Skeletal muscle satellite cell (primary cell): ENCODE measurements at regions not wholly inside any gene's neighbourhood (a gene's known extent, or its start where the extent isn't known, plus 50 kb on each side); places are given as distances from the start of the nearest gene placed in this dataset.

Experiments
- H3K27me3 ChIP-seq: 2 replicates; pipeline ENCODE4 v1.7.0; 2013; ENCODE audit warnings: low read length; ENCODE audit not compliant: control insufficient read depth, insufficient read depth
- H3K36me3 ChIP-seq: 2 replicates; pipeline ENCODE4 v1.7.0; 2013; ENCODE audit warnings: mild to moderate bottlenecking, control low read depth, low read length; ENCODE audit not compliant: insufficient read depth
- H3K4me1 ChIP-seq: 2 replicates; pipeline ENCODE4 v1.7.0; 2013; ENCODE audit warnings: low read length; ENCODE audit not compliant: control insufficient read depth, insufficient read depth
- H3K4me2 ChIP-seq: 2 replicates; pipeline ENCODE4 v1.7.0; 2013; ENCODE audit warnings: mild to moderate bottlenecking, low read length
- H3K4me3 ChIP-seq: 2 replicates; pipeline ENCODE4 v1.7.0; 2013; ENCODE audit warnings: low read length
- H3K9ac ChIP-seq: 2 replicates; pipeline ENCODE4 v1.7.0; 2013; ENCODE audit warnings: mild to moderate bottlenecking, low read depth, low read length, moderate library complexity
- H3K9me3 ChIP-seq: replicated peaks from 2 replicates; pipeline ENCODE4 v1.7.0; 2013; ENCODE audit warnings: mild to moderate bottlenecking, control low read depth, low read length

DNA sequence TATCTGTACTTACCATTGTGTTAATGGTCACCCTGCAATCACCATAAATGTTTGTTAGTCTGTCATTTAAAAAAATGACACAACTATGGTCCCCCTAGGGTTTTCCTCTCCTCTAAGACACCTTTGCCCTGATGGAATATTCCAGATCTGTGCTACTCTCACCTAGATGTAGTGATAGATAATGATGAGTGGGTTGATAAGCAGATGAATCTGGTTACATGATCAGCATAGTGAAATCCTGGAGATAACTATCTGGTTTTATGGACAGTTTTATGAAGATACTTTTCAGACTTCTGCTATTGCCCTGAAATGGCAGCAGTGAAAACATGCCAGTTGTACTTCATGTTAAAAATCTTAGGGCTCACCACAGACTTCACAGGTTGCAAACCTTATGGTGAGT, 152.4 kb downstream of the GATA3 start:
- Histone ChIP-seq H3K4me2 (no peak overlapping the region), H3K36me3 (no peaks in the 10 kb centered on the region), H3K4me1 (no peaks in the 10 kb centered on the region), H3K9me3 (no peaks in the 10 kb centered on the region), H3K9ac (no peak overlapping the region), H3K4me3 (no peak overlapping the region), H3K27me3 (no peaks in the 10 kb centered on the region)

DNA sequence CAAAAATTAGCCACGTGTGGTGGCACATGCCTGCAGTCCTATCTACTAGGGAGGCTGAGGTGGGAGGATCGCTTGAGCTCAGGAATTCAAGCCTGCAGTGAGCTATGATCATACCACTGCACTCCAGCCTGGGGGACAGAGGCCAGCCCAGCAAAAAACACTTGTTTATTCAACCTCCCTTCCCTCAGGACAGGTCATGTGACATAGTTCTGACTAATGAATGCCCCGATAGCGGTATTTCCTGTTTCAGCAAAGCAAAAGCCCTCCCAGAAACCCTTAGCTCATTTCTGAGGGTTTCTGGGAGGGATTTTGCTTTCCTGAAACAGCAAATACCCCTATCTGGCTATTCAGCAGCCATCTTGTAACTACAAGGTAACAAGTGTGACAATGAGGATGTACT, 157.1 kb downstream of the GATA3 start:
- H3K9me3 ChIP-seq: no peaks in the 10 kb centered on the region
- H3K4me1 ChIP-seq: no peaks in the 10 kb centered on the region
- no peaks in the 10 kb centered on the region for H3K36me3 ChIP-seq
- no peak overlapping the region for H3K4me2 ChIP-seq
- no peak overlapping the region for H3K4me3 ChIP-seq
- H3K9ac ChIP-seq: no peak overlapping the region
- no peaks in the 10 kb centered on the region for H3K27me3 ChIP-seq

DNA sequence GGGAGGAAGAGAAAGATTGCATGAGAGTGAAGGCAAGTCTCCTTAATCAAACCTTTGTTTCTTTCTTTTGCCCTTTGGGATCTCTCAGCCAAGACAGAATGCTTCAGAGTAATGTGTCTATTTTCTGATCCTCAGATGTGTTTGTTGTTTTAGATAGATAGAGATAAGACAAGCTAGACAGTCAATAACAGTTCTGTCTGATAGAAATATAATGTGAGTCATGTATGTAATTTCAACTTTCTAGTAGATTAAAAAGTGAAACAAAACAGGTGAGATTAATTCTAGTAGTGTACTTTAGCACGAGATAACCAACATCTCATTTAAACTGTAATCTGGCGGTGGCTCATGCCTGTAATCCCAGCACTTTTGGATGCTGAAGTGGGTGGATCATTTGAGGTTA, 159.2 kb downstream of the GATA3 start:
- Histone ChIP-seq H3K4me3 (no peak overlapping the region), H3K36me3 (no peaks in the 10 kb centered on the region), H3K27me3 (no peaks in the 10 kb centered on the region), H3K9me3 (no peaks in the 10 kb centered on the region), H3K9ac (no peak overlapping the region), H3K4me2 (no peak overlapping the region), H3K4me1 (no peaks in the 10 kb centered on the region)

DNA sequence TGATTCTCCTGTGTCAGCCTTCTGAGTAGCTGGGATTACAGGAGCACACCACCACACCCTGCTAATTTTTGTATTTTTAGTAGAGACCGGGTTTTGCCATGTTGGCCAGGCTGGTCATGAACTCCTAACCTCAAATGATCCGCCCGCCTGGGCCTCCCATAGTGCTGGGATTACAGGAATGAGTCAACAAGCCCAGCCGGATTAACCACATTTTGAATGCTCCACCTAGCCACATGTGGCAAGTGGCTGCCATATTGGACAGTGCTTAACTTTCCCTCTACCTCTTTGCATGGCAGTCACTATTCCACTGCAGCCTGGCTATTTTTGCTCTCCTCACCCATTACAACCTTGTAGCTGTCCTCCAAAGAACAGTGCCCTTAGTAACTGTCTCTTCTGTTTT, 160.1 kb downstream of the GATA3 start:
- Histone ChIP-seq H3K9me3 (no peaks in the 10 kb centered on the region), H3K9ac (no peak overlapping the region), H3K27me3 (no peaks in the 10 kb centered on the region), H3K4me2 (no peak overlapping the region), H3K36me3 (no peaks in the 10 kb centered on the region), H3K4me3 (no peak overlapping the region), H3K4me1 (no peaks in the 10 kb centered on the region)

DNA sequence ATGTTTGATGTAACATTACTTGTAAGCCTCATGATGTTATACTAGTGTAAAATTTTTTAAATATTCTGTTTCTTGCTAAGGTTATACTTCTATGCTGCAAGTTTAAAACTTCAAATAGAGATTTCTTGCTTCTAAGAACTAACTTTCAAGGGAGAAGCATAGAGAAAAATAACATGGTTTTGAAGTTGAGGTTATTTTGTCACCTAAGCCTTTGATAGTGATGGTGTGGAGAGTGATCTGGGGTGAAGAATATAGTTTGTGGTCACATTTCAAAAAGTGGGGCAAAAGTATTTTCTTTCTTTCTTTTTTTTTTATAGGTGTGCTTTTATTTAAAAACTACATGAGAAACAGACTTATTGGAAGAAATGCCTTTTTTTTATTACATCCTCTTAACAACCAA, 162.4 kb downstream of the GATA3 start:
- no peak overlapping the region for H3K9ac ChIP-seq
- H3K27me3 ChIP-seq: no peaks in the 10 kb centered on the region
- H3K4me3 ChIP-seq: no peak overlapping the region
- no peaks in the 10 kb centered on the region for H3K9me3 ChIP-seq
- no peaks in the 10 kb centered on the region for H3K36me3 ChIP-seq
- no peaks in the 10 kb centered on the region for H3K4me1 ChIP-seq
- no peak overlapping the region for H3K4me2 ChIP-seq

DNA sequence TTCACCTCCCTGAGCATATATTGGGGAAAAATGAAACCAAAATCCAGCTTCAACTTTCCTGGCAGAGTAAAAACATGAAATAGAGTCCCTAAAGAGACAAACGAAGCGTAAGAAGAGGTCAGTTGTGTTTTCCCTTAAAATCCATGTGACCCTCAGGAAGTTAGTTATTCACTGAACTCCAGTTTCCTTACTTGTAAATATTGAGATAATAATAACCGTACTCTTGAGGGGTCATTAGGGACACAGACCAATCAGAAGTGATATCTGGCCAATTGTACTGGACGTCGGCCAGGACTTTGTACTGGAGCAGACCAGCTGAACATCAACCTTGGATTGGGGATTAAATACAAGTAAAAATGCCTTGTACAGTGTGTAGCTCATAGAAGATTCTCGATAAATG, 167.0 kb downstream of the GATA3 start:
- Histone ChIP-seq H3K27me3 (no peaks in the 10 kb centered on the region), H3K9me3 (no peaks in the 10 kb centered on the region), H3K4me3 (no peak overlapping the region), H3K4me2 (no peak overlapping the region), H3K4me1 (no peaks in the 10 kb centered on the region), H3K36me3 (no peaks in the 10 kb centered on the region), H3K9ac (no peak overlapping the region)

DNA sequence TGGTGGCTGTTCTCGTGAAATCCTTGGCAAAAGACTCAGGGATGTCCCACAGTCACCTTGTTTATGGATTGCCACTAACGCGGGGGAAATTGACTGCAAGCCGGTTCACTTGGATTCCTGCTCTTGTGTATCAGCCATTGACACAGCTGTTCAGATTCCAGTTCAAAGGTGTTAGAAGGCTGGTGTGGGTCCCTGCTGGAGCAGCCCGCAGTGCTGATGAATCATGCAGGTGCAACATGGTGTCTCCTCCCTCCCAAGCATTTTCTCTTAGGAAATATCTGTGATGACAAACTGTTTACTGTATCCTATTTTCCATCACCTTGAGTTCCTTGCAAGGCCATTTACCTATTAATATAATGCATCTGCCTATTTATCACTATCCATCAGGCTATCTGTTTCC, 170.1 kb downstream of the GATA3 start:
- no peak overlapping the region for H3K4me2 ChIP-seq
- H3K9me3 ChIP-seq: no peaks in the 10 kb centered on the region
- no peaks in the 10 kb centered on the region for H3K4me1 ChIP-seq
- H3K4me3 ChIP-seq: no peak overlapping the region
- H3K9ac ChIP-seq: no peak overlapping the region
- no peaks in the 10 kb centered on the region for H3K36me3 ChIP-seq
- no peaks in the 10 kb centered on the region for H3K27me3 ChIP-seq

DNA sequence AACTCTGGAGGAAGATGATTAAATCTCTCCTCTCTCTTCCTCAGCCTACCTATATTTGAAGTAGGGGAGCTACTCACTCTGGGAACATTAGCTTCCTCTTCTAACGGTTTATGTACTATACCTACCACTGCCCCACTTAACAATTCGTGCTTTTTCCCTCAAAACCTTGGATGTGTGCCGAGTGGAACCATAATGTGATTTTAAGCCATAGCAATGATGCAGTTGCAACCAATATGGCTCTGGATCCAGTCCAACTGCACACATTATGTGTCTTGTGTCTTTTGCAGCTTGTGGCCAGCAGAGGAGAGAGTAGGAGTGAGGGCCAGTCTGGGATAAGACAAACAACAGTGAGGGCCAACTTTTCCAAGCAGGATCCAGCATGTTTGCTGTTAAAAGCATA, 170.7 kb downstream of the GATA3 start:
- Histone ChIP-seq H3K4me3 (no peak overlapping the region), H3K27me3 (no peaks in the 10 kb centered on the region), H3K4me2 (no peak overlapping the region), H3K4me1 (no peaks in the 10 kb centered on the region), H3K9me3 (no peaks in the 10 kb centered on the region), H3K36me3 (no peaks in the 10 kb centered on the region), H3K9ac (no peak overlapping the region)

DNA sequence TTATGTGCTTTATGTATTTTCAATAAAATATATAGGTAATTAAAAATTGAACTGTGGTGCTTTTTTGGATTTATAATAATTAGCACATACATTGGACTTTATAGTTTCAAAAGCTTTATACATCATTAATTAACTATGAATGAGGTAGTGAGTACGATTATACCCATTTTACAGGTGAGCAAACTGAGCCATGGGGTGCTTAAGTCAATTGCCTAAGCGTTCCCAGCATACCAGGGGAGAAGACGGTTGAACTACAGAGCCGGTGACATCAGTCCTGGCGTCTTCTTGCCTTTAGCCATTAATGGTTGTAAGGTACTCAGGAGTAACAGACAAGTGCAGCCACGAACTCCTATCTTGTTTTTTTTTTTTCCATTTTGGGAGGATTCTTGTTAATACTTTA, 172.8 kb downstream of the GATA3 start:
- H3K9ac ChIP-seq: no peak overlapping the region
- no peak overlapping the region for H3K4me3 ChIP-seq
- no peaks in the 10 kb centered on the region for H3K4me1 ChIP-seq
- H3K4me2 ChIP-seq: no peak overlapping the region
- no peaks in the 10 kb centered on the region for H3K27me3 ChIP-seq
- H3K36me3 ChIP-seq: no peaks in the 10 kb centered on the region
- H3K9me3 ChIP-seq: no peaks in the 10 kb centered on the region

DNA sequence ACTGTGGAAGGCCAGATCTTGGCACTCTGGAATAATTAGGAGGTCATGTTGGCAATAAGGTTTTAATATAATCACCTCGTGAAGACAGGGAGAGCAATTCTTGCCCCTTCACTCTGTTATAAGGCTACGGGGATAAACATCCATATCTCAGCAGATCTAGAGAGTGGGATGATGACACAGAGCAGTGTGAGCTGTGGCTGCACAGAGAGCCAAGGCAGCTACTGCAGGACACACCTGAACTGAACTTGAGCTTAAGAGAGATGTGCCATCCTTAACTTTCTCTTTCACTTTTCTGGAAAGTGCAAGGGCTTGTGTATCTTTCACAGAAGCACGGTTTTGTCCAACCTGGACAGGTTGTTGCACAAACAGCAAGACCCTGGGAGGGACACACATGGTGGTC, 174.7 kb downstream of the GATA3 start:
- Histone ChIP-seq H3K4me3 (no peak overlapping the region), H3K36me3 (no peaks in the 10 kb centered on the region), H3K9me3 (no peaks in the 10 kb centered on the region), H3K4me2 (no peak overlapping the region), H3K27me3 (no peaks in the 10 kb centered on the region), H3K4me1 (no peaks in the 10 kb centered on the region), H3K9ac (no peak overlapping the region)

DNA sequence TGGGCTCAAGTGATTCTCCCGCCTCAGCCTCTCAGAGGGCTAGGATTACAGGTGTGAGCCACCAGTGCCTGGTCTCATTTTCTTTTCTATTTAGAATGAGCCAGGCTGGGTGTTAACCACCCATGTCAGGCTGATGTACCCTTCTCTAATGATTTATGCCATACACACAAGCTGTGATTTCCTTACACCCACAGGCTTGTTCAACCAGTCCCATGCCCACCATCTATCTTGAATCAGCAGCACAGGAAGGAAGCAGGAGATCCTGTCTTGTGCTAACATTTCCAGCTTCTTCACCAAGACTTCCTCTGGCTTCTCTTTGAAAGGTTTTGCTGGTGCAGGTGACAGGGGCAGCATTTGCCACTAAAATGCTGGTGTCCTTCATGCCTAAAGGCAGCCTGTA, 176.4 kb downstream of the GATA3 start:
- Histone ChIP-seq H3K4me2 (no peak overlapping the region), H3K9ac (no peak overlapping the region), H3K36me3 (no peaks in the 10 kb centered on the region), H3K4me3 (no peak overlapping the region), H3K4me1 (no peaks in the 10 kb centered on the region), H3K9me3 (no peaks in the 10 kb centered on the region), H3K27me3 (no peaks in the 10 kb centered on the region)

DNA sequence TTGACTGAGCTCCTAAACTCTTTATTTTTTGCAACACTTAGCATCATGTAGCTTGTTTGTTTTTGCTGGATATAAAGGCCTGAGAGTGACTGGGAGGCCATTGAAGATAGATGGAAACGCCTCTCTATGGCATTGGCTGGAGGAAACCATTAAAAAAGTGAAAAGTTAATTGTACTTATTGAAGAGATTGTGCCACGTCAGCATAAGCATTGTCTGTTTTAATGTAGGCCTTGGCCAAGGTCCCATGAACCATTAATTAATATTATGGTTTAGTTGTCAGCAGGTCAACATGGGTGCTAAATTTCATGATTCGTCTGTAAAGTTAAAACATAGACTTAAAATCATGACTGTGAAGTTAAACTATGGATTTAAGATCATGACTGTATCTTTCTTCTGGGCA, 178.6 kb downstream of the GATA3 start:
- Histone ChIP-seq H3K9ac (no peak overlapping the region), H3K36me3 (no peaks in the 10 kb centered on the region), H3K27me3 (no peaks in the 10 kb centered on the region), H3K4me3 (no peak overlapping the region), H3K4me2 (no peak overlapping the region), H3K4me1 (no peaks in the 10 kb centered on the region), H3K9me3 (no peaks in the 10 kb centered on the region)

DNA sequence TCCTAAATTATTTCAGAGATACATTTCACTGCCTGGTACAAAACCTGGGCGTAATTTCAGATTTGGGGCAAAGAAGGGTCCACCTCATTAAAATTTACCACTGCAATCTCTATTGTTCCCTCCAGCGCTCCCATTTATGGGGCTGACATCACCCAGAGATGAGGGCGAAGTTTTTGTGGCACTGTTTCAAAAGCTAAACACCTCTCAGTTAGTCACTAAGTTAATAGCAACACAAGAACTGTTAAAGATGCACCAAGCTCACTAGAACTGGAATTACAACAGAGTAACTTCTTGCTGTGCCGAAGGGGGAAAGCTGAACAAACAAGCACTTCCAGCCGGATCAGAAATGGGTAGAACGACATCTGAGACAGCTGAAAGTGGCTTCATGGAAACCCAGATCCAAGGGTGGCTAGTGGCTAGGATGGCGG, 179.4 kb downstream of the GATA3 start:
- H3K36me3 ChIP-seq: no peaks in the 10 kb centered on the region
- H3K4me3 ChIP-seq: no peak overlapping the region
- no peaks in the 10 kb centered on the region for H3K27me3 ChIP-seq
- H3K4me1 ChIP-seq: no peaks in the 10 kb centered on the region
- H3K4me2 ChIP-seq: no peak overlapping the region
- H3K9me3 ChIP-seq: no peaks in the 10 kb centered on the region
- no peak overlapping the region for H3K9ac ChIP-seq
